NT2/D1 (cell line): ENCODE measurements at regions not wholly inside any gene's neighbourhood (a gene's known extent, or its start where the extent isn't known, plus 50 kb on each side); places are given as distances from the start of the nearest gene placed in this dataset.
"Not testable (repeated sequence)": the region's sequence is repeated elsewhere in the genome, so short reads cannot be mapped to it uniquely, and the experiment has no call there.

ENCODE experiments used
- DNase-seq: peaks from one replicate; pipeline ENCODE4 v3.0.0-alpha.2; 2011; ENCODE audit warnings: low read depth, low spot score
- H3K27me3 ChIP-seq: 2 replicates; pipeline ENCODE4 v1.6.0; 2011; ENCODE audit warnings: mild to moderate bottlenecking; ENCODE audit not compliant: insufficient read length, insufficient read depth
- H3K36me3 ChIP-seq: 2 replicates; pipeline ENCODE4 v1.6.1; 2011; ENCODE audit warnings: mild to moderate bottlenecking, low read length, mixed read lengths; ENCODE audit not compliant: insufficient read depth, insufficient read length
- H3K4me1 ChIP-seq: 2 replicates; pipeline ENCODE4 v1.5.1; 2011; ENCODE audit not compliant: insufficient read depth, insufficient read length
- H3K4me3 ChIP-seq: 2 replicates; pipeline ENCODE4 v1.5.1; 2011; ENCODE audit warnings: low read depth; ENCODE audit not compliant: insufficient read length
- H3K9ac ChIP-seq: 2 replicates; pipeline ENCODE4 v1.6.0; 2011; ENCODE audit warnings: low read depth; ENCODE audit not compliant: insufficient read length
- H3K9me3 ChIP-seq: 2 replicates; pipeline ENCODE4 v1.5.1; 2011; ENCODE audit warnings: mild to moderate bottlenecking, low read length; ENCODE audit not compliant: insufficient read depth
- SUZ12 ChIP-seq: IDR thresholded peaks from 2 replicates; pipeline ENCODE4 v1.6.1; 2011; ENCODE audit not compliant: insufficient read length, insufficient read depth; ENCODE audit errors: extremely low read depth
- YY1 ChIP-seq: IDR thresholded peaks from 2 replicates; pipeline ENCODE4 v1.6.1; 2011; ENCODE audit not compliant: insufficient read length, insufficient read depth
- ZNF274 ChIP-seq: IDR thresholded peaks from 2 replicates; pipeline ENCODE4 v1.6.1; 2011; ENCODE audit warnings: mild to moderate bottlenecking, low read depth, low read length

GRCh38 chr5:111929867-111930266 is 172.9 kb upstream of the NREP start:
- Histone ChIP-seq H3K4me1 (no peaks in the 10 kb centered on the region), H3K27me3 (no peaks in the 10 kb centered on the region), H3K36me3 (no peaks in the 10 kb centered on the region), H3K9me3 (no peaks in the 10 kb centered on the region), H3K9ac (no peak overlapping the region), H3K4me3 (no peak overlapping the region)
- no peak for DNase-seq
- TF ChIP-seq SUZ12 (no peak), ZNF274 (no peak), YY1 (no peak)

- H3K4me1 ChIP-seq, result no peaks in the 10 kb centered on the region
- no peak overlapping the region for H3K9ac ChIP-seq
- H3K27me3 ChIP-seq, result no peaks in the 10 kb centered on the region
- DNase-seq, result no peak
- H3K9me3 ChIP-seq, result no peaks in the 10 kb centered on the region
- TF ChIP-seq YY1 (no peak), ZNF274 (no peak), SUZ12 (no peak)
- no peaks in the 10 kb centered on the region for H3K36me3 ChIP-seq
- no peak overlapping the region for H3K4me3 ChIP-seq
Observed at GRCh38 chr5:111929261-111929660, 172.3 kb upstream of the NREP start.

- DNase-seq, result no peak
- Histone ChIP-seq H3K27me3 (no peaks in the 10 kb centered on the region), H3K9me3 (no peaks in the 10 kb centered on the region), H3K36me3 (no peaks in the 10 kb centered on the region), H3K9ac (no peak overlapping the region), H3K4me3 (no peak overlapping the region), H3K4me1 (no peaks in the 10 kb centered on the region)
- no peak for TF ChIP-seq SUZ12
- no peak for TF ChIP-seq ZNF274
- no peak for TF ChIP-seq YY1
Observed at GRCh38 chr5:111928511-111928910, 171.5 kb upstream of the NREP start.

DNA sequence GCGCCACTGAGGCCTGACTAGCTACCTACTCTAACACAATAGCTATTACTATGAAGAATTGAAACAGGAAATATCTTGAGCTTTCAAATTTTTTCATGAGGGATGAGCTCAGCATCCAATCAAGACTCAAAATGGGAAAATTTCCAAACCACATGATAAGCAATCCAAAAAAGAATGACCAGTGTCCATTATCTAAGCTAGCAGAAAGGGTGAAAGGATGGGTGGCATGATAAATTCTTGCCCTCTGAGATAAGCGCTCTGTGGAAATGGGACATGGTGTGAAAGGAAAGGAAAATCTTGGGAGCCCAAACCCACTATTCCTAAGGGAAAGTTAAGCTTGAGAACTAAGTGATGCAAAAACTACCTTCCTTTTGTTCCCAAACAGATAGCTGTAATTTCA is 170.2 kb upstream of the NREP start:
- Histone ChIP-seq H3K4me1 (no peaks in the 10 kb centered on the region), H3K27me3 (no peaks in the 10 kb centered on the region), H3K36me3 (no peaks in the 10 kb centered on the region), H3K4me3 (no peak overlapping the region), H3K9ac (no peak overlapping the region), H3K9me3 (no peaks in the 10 kb centered on the region)
- DNase-seq, result no peak
- TF ChIP-seq ZNF274, result no peak
- TF ChIP-seq YY1, result no peak
- no peak for TF ChIP-seq SUZ12

GRCh38 chr5:111926026-111926425 is 169.0 kb upstream of the NREP start:
- no peaks in the 10 kb centered on the region for H3K4me1 ChIP-seq
- DNase-seq, result no peak

GRCh38 chr5:111922344-111922743 is 165.3 kb upstream of the NREP start:
- DNase-seq, result no peak
- Histone ChIP-seq H3K4me1 (no peaks in the 10 kb centered on the region), H3K9ac (no peak overlapping the region), H3K9me3 (no peaks in the 10 kb centered on the region), H3K4me3 (no peak overlapping the region), H3K27me3 (no peaks in the 10 kb centered on the region), H3K36me3 (no peaks in the 10 kb centered on the region)
- no peak for TF ChIP-seq SUZ12
- TF ChIP-seq ZNF274, result no peak
- no peak for TF ChIP-seq YY1

More at GRCh38 chr5:111926026-111926425, 169.0 kb upstream of the NREP start:
- Histone ChIP-seq H3K9ac (no peak overlapping the region), H3K4me3 (no peak overlapping the region), H3K27me3 (no peaks in the 10 kb centered on the region), H3K36me3 (no peaks in the 10 kb centered on the region), H3K9me3 (no peaks in the 10 kb centered on the region)
- TF ChIP-seq ZNF274, result no peak
- TF ChIP-seq YY1, result no peak
- no peak for TF ChIP-seq SUZ12

DNA sequence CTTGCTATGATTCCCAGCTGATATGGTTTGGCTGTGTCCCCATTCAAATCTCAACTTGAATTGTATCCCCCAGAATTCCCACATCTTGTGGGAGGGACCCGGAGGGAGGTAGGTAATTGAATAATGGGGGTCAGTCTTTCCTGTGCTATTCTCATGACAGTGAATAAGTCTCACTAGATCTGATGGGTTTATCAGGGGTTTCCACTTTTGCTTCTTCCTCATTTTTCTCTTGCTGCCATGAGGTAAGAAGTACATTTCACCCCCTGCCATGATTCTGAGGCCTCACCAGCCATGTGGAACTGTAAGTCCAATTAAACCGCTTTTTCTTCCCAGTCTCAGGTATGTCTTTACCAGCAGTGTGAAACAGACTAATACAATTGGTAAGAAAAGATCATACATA is 164.7 kb upstream of the NREP start:
- not testable (repeated sequence) for H3K4me3 ChIP-seq, H3K27me3 ChIP-seq, H3K4me1 ChIP-seq, H3K9me3 ChIP-seq, H3K36me3 ChIP-seq, H3K9ac ChIP-seq, DNase-seq
